ENCODE measurements at regions not wholly inside any gene's neighbourhood (a gene's known extent, or its start where the extent isn't known, plus 50 kb on each side); places are given as distances from the start of the nearest gene placed in this dataset.
"Not testable (repeated sequence)": the region's sequence is repeated elsewhere in the genome, so short reads cannot be mapped to it uniquely, and the experiment has no call there.

GRCh38 chr7:32639122-32639521 lies 143.8 kb downstream of the AVL9 start (continued):
- TF ChIP-seq TSHZ2 (CRISPR knock-in tag; IDR thresholded peaks at IDR 0.05) (no peak), TCF4 (CRISPR knock-in tag; IDR thresholded peaks at IDR 0.05; ENCODE audit: borderline replicate concordance) (no peak), TOX (CRISPR knock-in tag; IDR thresholded peaks at IDR 0.05; ENCODE audit: borderline replicate concordance) (no peak)

- ATAC-seq: not testable (repeated sequence)
These were observed 143.3 kb downstream of the AVL9 start for GRCh38 chr7:32638479-32639121.
